SK-MEL-5 (cell line): ENCODE measurements at regions not wholly inside any gene's neighbourhood (a gene's known extent, or its start where the extent isn't known, plus 50 kb on each side); places are given as distances from the start of the nearest gene placed in this dataset.

Experiments used
- DNase-seq: peaks from one replicate; pipeline ENCODE4 v3.0.0-alpha.2; 2016; ENCODE audit warnings: low read depth, low spot score
- in situ Hi-C: cut with HindIII; loops from 2 replicates; pipeline ENCODE4 v1.10.0; 2016; ENCODE audit warnings: low sequenced_read_pairs, high pct_unique_total_duplicates, low pct_unique_long_range_greater_than_20kb

GRCh38 chr3:115245899-115246298 is 98.8 kb upstream of the ZBTB20 start:
- DNase-seq: no peak
- in situ Hi-C loops: no loop called here

DNA sequence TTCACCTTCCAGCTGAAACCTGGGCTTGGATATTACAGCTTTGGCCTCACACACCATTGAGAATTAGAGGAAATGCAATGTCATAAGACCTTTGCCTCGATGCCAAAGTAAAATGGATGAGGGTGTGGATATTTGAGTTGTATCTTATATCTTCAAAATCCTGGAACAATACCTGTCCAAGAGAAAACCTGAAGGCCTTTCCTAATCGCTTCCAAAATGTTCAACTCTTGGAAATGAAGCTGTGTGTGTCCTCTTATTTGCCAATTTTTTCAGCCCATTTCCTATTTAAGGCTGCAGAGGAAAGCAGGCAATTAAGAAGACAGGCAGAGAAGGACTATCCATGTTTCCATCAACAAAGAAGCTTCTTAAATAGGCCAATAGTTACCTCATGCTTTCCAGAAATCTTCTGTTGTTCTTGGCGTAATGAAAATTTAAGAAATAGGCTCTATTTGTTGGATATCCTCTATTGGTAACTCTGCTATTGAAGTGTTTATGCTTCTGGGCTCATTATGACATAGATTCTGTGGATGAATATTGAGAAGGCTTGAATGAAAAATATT is 99.5 kb upstream of the ZBTB20 start:
- in situ Hi-C loops: no loop called here

DNA sequence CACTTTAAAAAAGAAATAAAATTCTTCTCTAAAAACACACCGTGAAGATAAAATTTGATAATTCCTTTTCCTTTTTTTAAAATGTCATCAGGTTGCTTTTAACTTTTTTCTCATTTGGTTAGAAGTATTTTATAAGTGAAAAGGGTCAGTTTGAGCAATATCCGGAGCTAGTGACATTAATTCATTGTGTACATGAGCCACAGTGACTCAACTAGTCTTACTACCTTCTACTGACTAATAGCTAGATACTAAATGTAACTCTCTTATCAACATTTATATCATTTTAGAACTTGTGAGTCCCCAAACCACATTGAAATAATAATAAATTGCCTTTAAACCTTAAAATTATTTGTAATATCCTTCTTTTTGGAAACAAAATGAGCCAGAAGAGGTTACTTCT is 101.2 kb upstream of the ZBTB20 start:
- no peak for DNase-seq
- in situ Hi-C loops: no loop called here

More for the DNA sequence above, 99.5 kb upstream of the ZBTB20 start:
- DNase-seq: no peak

- DNase-seq: no peak
- in situ Hi-C loops: no loop called here
These were observed 104.4 kb upstream of the ZBTB20 start for GRCh38 chr3:115251509-115251908.

- no peak for DNase-seq
These were observed 105.6 kb upstream of the ZBTB20 start for GRCh38 chr3:115252679-115253078.

DNA sequence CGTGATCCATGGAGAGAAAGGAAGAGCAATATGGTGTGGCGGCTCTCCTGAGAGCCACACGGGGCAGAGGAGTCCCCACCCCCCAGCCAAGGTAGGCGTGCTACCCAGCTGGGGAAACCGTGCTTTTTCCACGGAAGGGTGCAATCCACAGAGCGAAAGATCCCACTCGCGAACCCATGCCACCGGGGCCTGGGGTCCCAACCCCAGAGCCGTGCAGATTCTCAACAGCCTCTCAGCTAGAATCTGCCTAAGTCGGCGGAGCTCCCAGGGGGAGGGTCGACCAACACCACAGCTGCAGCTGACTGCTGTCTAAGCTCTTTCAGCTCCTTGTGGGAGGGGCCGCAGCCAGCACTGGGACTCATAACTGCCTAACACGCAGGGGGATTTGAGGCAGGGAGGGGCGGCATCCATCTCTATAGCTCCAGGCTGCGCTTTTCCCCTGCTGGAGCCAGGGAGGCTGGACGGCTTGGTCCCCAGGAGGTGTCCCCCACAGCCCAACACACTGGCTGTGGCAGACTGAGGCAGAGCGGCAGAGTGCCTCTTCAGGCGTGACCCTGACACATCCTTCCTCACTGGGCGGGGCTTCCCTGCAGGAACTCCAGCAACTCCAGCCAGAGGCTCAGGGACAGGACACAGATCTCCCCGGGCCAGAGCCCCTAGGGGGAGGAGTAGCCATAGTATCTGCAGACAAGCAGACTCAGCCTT is 107.6 kb upstream of the ZBTB20 start:
- DNase-seq: no peak
- in situ Hi-C loops: no loop called here

More at GRCh38 chr3:115252679-115253078, 105.6 kb upstream of the ZBTB20 start:
- in situ Hi-C loops: no loop called here

DNA sequence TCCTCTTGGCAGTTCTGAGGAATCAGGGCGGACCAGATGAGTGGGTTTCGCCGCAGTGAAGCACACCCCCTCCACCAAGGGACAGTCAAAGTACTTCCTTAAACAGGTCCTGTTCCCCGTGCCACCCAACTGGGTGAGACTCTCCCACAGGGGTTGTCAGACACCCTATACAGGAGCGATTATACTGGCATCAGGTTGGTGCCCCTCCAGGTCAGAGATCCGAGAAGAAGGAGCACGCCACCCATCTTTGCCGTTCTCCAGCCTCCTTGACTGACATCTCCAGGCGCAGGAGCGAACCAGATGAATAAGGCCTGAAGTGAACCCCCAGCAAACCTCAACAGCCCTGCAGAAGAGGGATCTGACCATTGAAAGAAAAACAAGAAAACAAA is 108.1 kb upstream of the ZBTB20 start:
- in situ Hi-C loops: no loop called here
- DNase-seq: no peak

GRCh38 chr3:115270849-115271248 is 123.8 kb upstream of the ZBTB20 start:
- in situ Hi-C loops: no loop called here
- DNase-seq: no peak

- in situ Hi-C loops: no loop called here
- DNase-seq: peak; percentile 2
These were observed 125.1 kb upstream of the ZBTB20 start for GRCh38 chr3:115272036-115272824.

- in situ Hi-C loops: no loop called here
These were observed 128.8 kb upstream of the ZBTB20 start for GRCh38 chr3:115275896-115276295.

DNA sequence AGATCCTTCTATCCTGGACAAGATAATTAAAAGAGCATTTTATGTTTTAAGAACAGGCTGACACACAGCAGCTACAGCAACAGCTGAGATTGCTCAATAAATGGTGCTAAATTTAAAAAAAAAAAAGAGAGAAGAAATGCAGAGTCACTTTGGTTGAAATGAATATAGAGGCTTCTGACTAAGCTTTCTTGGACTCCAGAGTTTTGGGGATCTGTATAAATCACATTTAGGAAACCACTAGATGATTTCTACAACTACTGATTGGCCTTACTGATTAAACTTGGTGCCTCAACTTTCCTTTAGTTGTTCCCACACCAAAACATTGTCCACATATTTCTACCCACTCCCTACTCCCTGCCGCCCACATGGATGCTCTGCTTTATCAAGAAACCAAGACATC is 132.9 kb upstream of the ZBTB20 start:
- in situ Hi-C loops: no loop called here

More at GRCh38 chr3:115275896-115276295, 128.8 kb upstream of the ZBTB20 start:
- no peak for DNase-seq

GRCh38 chr3:115280506-115280905 is 133.4 kb upstream of the ZBTB20 start:
- in situ Hi-C loops: no loop called here
- DNase-seq: no peak

More for the DNA sequence above, 132.9 kb upstream of the ZBTB20 start:
- no peak for DNase-seq

DNA sequence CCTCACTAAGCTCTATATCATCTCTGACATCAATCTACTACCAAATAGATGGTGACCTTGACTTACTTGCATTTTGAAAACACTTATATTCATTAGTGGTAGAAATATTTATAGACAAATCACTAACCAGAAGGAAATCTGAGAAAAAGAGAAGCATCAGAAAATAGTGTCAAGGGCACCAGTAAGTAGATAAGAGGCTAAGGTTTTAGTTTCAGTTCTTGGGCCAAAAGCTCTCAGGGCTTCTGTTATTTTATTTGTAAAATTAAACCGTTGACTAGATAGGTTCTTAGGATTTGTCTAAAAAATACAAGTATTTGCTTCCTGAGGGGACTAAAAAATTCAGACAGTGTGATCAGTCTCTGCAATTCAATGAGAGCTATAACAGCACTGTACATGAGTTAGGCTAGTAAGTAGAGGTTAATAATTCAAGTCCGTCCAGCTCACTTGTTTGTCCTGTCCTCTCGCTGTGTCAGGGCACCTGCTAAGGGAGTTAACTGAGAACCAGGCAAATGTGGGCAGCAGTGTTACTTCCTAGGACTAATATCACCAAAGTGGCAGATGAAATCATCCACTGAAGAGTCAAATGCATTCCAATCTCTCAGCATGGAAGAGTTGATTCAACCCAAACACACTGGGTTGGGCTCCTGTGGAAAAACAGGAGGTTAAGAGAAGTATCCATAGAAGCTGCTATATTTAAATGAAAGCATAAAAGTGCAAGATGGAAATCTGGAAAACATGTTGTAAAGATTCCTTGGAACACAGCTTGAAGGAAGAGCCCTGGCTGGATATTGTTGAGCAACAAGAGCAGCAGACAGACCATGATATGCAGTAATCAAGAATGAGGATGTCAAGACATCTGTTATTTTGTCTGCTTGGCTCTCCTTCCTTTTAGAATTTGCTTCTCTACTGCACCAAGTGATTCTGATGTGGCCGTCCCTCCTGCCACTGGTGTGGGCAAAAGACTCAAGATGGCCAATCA is 134.9 kb upstream of the ZBTB20 start:
- no peak for DNase-seq
- in situ Hi-C loops: no loop called here

DNA sequence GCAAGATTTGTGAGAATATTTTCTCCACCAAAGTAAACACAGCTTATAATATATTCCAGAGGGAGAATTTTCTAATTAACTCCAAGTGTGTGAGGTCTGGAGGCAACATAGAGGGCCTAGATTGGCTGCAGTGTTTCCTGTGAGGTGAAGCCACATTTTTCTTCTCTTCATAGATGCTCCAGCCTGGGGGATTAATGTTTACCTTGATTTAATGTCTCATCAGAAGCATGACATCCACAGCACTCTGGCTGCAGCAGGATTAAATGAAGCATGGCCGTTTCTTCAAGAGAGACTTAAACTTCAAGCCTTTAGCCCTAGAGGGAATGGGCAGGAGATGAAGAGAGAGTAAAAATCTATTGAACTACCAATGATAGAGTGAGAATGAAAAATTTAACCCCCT is 137.9 kb upstream of the ZBTB20 start:
- DNase-seq: no peak
- in situ Hi-C loops: no loop called here

DNA sequence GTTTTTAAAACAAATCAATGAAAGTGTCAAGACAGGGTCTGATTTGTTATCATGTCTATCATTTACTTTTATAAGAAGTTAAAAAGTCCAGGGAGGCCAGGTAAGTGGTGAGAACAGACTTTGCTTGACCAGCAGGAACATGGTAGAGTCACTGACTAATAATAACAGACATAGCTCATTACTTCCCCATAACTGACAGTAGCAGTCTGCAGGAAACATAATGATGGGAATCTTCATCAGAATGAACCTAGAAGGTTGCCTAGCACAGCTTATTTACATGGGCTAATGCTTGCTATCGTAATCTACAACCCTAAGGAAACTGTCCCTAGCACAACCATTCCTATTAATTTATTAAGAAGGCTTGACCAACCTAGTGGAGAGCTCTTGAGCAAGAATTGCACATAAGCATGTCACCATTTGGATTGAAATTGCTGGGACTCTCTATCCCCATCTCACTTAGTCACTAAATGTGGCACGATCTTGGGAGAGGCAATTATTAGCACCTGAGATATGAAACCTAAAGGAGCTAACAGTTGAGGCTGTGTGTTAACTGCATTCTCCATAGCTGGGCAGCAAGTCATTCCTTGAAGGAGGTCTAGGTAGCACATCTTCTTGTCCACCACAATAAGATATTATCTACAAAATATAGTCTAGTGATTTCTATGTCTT is 139.6 kb upstream of the ZBTB20 start:
- DNase-seq: no peak
- in situ Hi-C loops: no loop called here

DNA sequence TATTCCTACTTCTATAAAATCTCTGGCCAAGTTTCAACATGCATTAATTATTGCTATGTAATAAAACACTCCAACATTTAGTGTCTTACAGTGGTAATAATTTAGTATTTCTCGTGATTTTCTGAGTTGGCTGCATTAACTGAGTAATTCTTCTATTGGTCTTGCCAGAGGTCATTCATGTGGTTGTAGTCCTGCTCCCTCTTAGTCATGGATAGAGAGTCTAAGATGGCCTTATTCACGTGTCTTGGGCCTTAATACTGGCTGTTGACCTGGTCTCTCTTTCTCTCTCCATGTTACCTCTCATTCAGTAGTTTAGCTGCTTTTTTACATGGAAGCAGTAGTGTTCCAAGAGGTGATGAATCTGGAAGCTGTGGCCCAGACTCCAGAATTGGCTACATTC is 140.1 kb upstream of the ZBTB20 start:
- in situ Hi-C loops: no loop called here
- no peak for DNase-seq

GRCh38 chr3:115292131-115292530 is 145.0 kb upstream of the ZBTB20 start:
- DNase-seq: no peak
- in situ Hi-C loops: no loop called here
